Neural progenitor cell (in vitro differentiated cells): ENCODE measurements at regions not wholly inside any gene's neighbourhood (a gene's known extent, or its start where the extent isn't known, plus 50 kb on each side); places are given as distances from the start of the nearest gene placed in this dataset.

Experiments
- DNase-seq: peaks from one replicate; pipeline ENCODE4 v3.0.0-alpha.2; 2016; ENCODE audit warnings: low spot score
- H2AFZ ChIP-seq: fragments of 200-600 bp; sonication (generic); replicated peaks from 2 replicates; pipeline ENCODE4 v1.6.1; 2016; ENCODE audit warnings: antibody characterized with exemption
- H3F3A ChIP-seq: fragments of 200-600 bp; sonication (generic); 2 replicates; pipeline ENCODE4 v1.6.1; 2016; ENCODE audit warnings: antibody characterized with exemption, low read depth
- H3K27ac ChIP-seq: fragments of 200-600 bp; sonication (generic); 2 replicates; pipeline ENCODE4 v1.5.1; 2016; ENCODE audit warnings: mild to moderate bottlenecking
- H3K27me3 ChIP-seq: fragments of 200-600 bp; sonication (generic); 2 replicates; pipeline ENCODE4 v1.6.1; 2016; ENCODE audit warnings: mild to moderate bottlenecking, moderate library complexity
- H3K36me3 ChIP-seq: fragments of 200-600 bp; sonication (generic); 2 replicates; pipeline ENCODE4 v1.5.1; 2016
- H3K4me1 ChIP-seq: fragments of 200-600 bp; sonication (generic); 2 replicates; pipeline ENCODE4 v1.6.1; 2016; ENCODE audit warnings: mixed run types
- H3K4me2 ChIP-seq: fragments of 200-600 bp; sonication (generic); 2 replicates; pipeline ENCODE4 v1.6.1; 2016
- H3K4me3 ChIP-seq: fragments of 200-600 bp; sonication (generic); 2 replicates; pipeline ENCODE4 v1.5.1; 2016
- H3K79me2 ChIP-seq: fragments of 200-600 bp; sonication (generic); 2 replicates; pipeline ENCODE4 v1.6.1; 2016; ENCODE audit warnings: low read depth
- H3K9ac ChIP-seq: fragments of 200-600 bp; sonication (generic); 2 replicates; pipeline ENCODE4 v1.6.1; 2016
- H3K9me3 ChIP-seq: fragments of 200-600 bp; sonication (generic); 2 replicates; pipeline ENCODE4 v1.5.1; 2016; ENCODE audit warnings: low read depth
- H4K20me1 ChIP-seq: fragments of 200-600 bp; sonication (generic); 2 replicates; pipeline ENCODE4 v1.6.1; 2016; ENCODE audit warnings: low read depth
- H3K27ac Mint-ChIP-seq: 3 replicates; pipeline ENCODE4 v1.8.0; 2021; ENCODE audit warnings: mixed read lengths
- H3K27me3 Mint-ChIP-seq: 2 replicates; pipeline ENCODE4 v1.8.0; 2022; ENCODE audit warnings: low read depth, mild to moderate bottlenecking, inconsistent platforms, moderate library complexity, mixed read lengths; ENCODE audit not compliant: insufficient read depth
- H3K36me3 Mint-ChIP-seq: 3 replicates; pipeline ENCODE4 v1.8.0; 2021; ENCODE audit warnings: mixed read lengths
- H3K4me1 Mint-ChIP-seq: 3 replicates; pipeline ENCODE4 v1.8.0; 2021; ENCODE audit warnings: mixed read lengths
- H3K4me3 Mint-ChIP-seq: 3 replicates; pipeline ENCODE4 v1.8.0; 2021; ENCODE audit warnings: mild to moderate bottlenecking, moderate library complexity, mixed read lengths
- H3K9me3 Mint-ChIP-seq: 3 replicates; pipeline ENCODE4 v1.8.0; 2020; ENCODE audit warnings: mixed read lengths
- CTCF ChIP-seq: fragments of 200-600 bp; sonication (generic); IDR thresholded peaks from 2 replicates; pipeline ENCODE4 v1.5.1; 2017; ENCODE audit warnings: antibody characterized with exemption, mild to moderate bottlenecking
- EZH2 ChIP-seq: fragments of 200-600 bp; sonication (generic); IDR thresholded peaks from 2 replicates; pipeline ENCODE4 v1.6.1; 2017; ENCODE audit warnings: antibody characterized with exemption, mild to moderate bottlenecking, moderate library complexity
- EZH2phosphoT487 ChIP-seq: fragments of 200-600 bp; sonication (generic); IDR thresholded peaks from 2 replicates; pipeline ENCODE4 v1.6.1; 2017; ENCODE audit warnings: antibody characterized with exemption

GRCh38 chr6:15143086-15143485 lies 102.8 kb upstream of the JARID2 start:
- DNase-seq, result no peak
- Histone ChIP-seq H3F3A (no peaks in the 10 kb centered on the region), H3K27me3 (no peaks in the 10 kb centered on the region), H2AFZ (no peak overlapping the region), H3K79me2 (no peaks in the 10 kb centered on the region), H3K9ac (no peak overlapping the region), H4K20me1 (no peaks in the 10 kb centered on the region), H3K4me1 (no peaks in the 10 kb centered on the region), H3K9me3 (no peaks in the 10 kb centered on the region), H3K36me3 (no peaks in the 10 kb centered on the region), H3K4me2 (no peak overlapping the region), H3K27ac (no peak overlapping the region), H3K4me3 (no peak overlapping the region)
- Mint-ChIP-seq H3K4me3 (no peak overlapping the region), H3K4me1 (peaks cover 3% of the 10 kb centered on the region), H3K27ac (no peak overlapping the region), H3K27me3 (peaks cover 6% of the 10 kb centered on the region), H3K9me3 (peaks cover 2% of the 10 kb centered on the region), H3K36me3 (no peaks in the 10 kb centered on the region)
- no peak for TF ChIP-seq CTCF
- no peak for TF ChIP-seq EZH2phosphoT487
- no peak for TF ChIP-seq EZH2

DNA sequence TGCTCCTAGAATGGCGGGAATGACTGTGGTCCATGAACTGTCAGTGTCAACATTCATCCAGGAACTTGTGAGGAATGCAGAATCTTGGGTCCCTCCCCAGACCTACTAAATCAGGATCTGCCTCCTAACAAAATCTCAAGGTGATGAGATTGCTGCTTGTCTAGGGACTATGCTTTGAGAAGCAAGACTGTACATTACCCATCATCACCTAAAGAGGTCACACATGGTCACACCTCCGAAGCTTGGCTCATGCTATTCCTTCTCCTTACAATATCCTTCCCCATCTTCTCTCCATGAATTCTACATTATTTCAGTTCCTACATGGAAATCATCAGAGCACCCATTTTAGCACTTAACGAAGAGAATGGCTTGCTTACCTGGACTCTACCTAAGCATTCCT lies 102.3 kb upstream of the JARID2 start:
- Histone ChIP-seq H3K4me1 (no peaks in the 10 kb centered on the region), H2AFZ (no peak overlapping the region), H3K79me2 (no peaks in the 10 kb centered on the region), H3K36me3 (no peaks in the 10 kb centered on the region), H3K4me3 (no peak overlapping the region), H3K9ac (no peak overlapping the region), H4K20me1 (no peaks in the 10 kb centered on the region), H3K27ac (no peak overlapping the region), H3K4me2 (no peak overlapping the region), H3K27me3 (no peaks in the 10 kb centered on the region), H3F3A (no peaks in the 10 kb centered on the region), H3K9me3 (no peaks in the 10 kb centered on the region)
- no peak for DNase-seq
- peaks cover 6% of the 10 kb centered on the region for H3K27me3 Mint-ChIP-seq
- no peak overlapping the region for H3K27ac Mint-ChIP-seq
- H3K4me1 Mint-ChIP-seq, result peaks cover 8% of the 10 kb centered on the region
- peaks cover 2% of the 10 kb centered on the region for H3K9me3 Mint-ChIP-seq
- no peak overlapping the region for H3K4me3 Mint-ChIP-seq
- TF ChIP-seq EZH2phosphoT487 (no peak), CTCF (no peak), EZH2 (no peak)
- no peaks in the 10 kb centered on the region for H3K36me3 Mint-ChIP-seq

GRCh38 chr6:15145821-15146220 lies 100.0 kb upstream of the JARID2 start:
- Histone ChIP-seq H2AFZ (no peak overlapping the region), H3K79me2 (no peaks in the 10 kb centered on the region), H3K36me3 (no peaks in the 10 kb centered on the region), H3F3A (no peaks in the 10 kb centered on the region), H3K4me1 (no peaks in the 10 kb centered on the region), H3K9ac (no peak overlapping the region), H3K27me3 (no peaks in the 10 kb centered on the region), H3K4me2 (no peak overlapping the region), H4K20me1 (no peaks in the 10 kb centered on the region), H3K27ac (no peak overlapping the region), H3K9me3 (no peaks in the 10 kb centered on the region), H3K4me3 (no peak overlapping the region)
- no peak for DNase-seq
- Mint-ChIP-seq H3K27ac (no peak overlapping the region), H3K27me3 (peaks cover 6% of the 10 kb centered on the region), H3K9me3 (no peaks in the 10 kb centered on the region), H3K36me3 (no peaks in the 10 kb centered on the region), H3K4me3 (no peak overlapping the region), H3K4me1 (peaks cover 12% of the 10 kb centered on the region)
- TF ChIP-seq CTCF (no peak), EZH2phosphoT487 (no peak), EZH2 (no peak)
